ENCODE measurements at regions not wholly inside any gene's neighbourhood (a gene's known extent, or its start where the extent isn't known, plus 50 kb on each side); places are given as distances from the start of the nearest gene placed in this dataset.

DNA sequence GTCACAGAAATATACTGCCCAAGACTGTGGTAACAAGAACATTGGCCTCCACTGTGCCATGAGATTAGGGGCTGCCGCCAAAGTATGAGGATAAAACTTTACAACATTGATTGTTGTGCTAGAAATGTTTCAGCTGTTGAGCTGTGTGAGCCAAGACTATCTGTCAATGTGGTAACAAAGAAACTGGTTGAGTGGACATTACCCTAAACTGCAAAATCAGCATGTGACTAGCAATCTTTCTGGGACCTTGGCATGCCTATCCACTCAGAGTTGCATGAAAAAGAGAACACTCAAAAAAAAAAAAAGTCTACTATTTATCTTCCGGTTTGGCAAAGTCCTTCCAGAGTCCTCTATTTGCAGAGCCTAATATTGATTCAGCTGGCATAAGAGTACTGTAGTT is 605.6 kb upstream of the CNTNAP2 start:
- TF ChIP-seq CTCF (IDR thresholded peaks at IDR 0.05) (no peak), POLR2AphosphoS5 (IDR thresholded peaks at IDR 0.05) (no peak), POLR2A (IDR thresholded peaks at IDR 0.05) (no peak)

All from sigmoid colon (tissue), 4 donors.